ENCODE measurements at regions not wholly inside any gene's neighbourhood (a gene's known extent, or its start where the extent isn't known, plus 50 kb on each side); places are given as distances from the start of the nearest gene placed in this dataset.

DNA sequence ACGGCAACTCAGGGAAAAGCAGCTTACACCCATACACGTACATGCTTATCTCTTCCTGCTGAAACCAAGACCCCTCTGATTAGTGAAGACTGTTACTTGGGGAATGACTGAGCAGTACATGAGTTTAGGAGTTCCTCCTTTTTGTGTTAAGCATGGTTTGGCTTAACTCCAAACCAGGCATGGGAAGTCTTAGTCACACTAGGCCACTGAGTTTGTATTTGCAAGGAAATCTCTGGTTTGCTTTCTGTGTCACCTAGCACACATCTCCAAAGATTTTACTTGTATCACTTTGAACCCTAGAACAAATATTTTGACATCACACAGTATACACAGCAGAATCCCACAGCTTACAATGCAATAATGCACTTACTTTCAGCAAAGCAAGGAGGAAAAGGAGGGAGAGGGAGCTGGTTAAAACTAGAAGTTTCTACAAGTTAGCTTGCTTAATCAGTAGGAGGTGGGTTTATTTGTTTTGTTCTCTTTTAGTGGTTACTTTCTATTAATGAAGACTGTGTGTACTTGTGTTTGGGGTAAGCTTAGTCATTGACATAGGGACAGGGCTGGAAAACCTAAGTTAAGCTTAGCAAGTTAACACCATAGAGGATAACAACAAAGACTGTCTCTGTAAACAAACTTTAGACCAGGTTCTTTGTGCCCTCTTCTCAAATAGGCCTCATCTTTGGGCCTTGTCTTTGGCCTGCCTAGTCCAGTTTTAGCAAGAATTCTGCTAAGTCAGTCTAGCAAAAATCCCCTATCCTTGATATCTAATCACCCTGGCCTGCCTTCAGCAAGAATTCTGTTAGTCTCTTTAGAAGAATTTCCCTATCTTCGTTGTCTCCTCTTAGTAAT is 219.4 kb downstream of the MREG start:
- TF ChIP-seq, protein P1, sequence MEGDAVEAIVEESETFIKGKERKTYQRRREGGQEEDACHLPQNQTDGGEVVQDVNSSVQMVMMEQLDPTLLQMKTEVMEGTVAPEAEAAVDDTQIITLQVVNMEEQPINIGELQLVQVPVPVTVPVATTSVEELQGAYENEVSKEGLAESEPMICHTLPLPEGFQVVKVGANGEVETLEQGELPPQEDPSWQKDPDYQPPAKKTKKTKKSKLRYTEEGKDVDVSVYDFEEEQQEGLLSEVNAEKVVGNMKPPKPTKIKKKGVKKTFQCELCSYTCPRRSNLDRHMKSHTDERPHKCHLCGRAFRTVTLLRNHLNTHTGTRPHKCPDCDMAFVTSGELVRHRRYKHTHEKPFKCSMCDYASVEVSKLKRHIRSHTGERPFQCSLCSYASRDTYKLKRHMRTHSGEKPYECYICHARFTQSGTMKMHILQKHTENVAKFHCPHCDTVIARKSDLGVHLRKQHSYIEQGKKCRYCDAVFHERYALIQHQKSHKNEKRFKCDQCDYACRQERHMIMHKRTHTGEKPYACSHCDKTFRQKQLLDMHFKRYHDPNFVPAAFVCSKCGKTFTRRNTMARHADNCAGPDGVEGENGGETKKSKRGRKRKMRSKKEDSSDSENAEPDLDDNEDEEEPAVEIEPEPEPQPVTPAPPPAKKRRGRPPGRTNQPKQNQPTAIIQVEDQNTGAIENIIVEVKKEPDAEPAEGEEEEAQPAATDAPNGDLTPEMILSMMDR (IDR thresholded peaks at IDR 0.05; ENCODE audit: insufficient read depth, low read length) = no peak
- TF ChIP-seq POLR2AphosphoS5 (IDR thresholded peaks at IDR 0.05; ENCODE audit: low read depth) (peak; percentile 80), GABPA (IDR thresholded peaks at IDR 0.05; ENCODE audit: low read depth) (no peak), SPI1 (IDR thresholded peaks at IDR 0.05; ENCODE audit: borderline replicate concordance, low read depth) (peak; percentile 94)
- TF ChIP-seq, protein P2, sequence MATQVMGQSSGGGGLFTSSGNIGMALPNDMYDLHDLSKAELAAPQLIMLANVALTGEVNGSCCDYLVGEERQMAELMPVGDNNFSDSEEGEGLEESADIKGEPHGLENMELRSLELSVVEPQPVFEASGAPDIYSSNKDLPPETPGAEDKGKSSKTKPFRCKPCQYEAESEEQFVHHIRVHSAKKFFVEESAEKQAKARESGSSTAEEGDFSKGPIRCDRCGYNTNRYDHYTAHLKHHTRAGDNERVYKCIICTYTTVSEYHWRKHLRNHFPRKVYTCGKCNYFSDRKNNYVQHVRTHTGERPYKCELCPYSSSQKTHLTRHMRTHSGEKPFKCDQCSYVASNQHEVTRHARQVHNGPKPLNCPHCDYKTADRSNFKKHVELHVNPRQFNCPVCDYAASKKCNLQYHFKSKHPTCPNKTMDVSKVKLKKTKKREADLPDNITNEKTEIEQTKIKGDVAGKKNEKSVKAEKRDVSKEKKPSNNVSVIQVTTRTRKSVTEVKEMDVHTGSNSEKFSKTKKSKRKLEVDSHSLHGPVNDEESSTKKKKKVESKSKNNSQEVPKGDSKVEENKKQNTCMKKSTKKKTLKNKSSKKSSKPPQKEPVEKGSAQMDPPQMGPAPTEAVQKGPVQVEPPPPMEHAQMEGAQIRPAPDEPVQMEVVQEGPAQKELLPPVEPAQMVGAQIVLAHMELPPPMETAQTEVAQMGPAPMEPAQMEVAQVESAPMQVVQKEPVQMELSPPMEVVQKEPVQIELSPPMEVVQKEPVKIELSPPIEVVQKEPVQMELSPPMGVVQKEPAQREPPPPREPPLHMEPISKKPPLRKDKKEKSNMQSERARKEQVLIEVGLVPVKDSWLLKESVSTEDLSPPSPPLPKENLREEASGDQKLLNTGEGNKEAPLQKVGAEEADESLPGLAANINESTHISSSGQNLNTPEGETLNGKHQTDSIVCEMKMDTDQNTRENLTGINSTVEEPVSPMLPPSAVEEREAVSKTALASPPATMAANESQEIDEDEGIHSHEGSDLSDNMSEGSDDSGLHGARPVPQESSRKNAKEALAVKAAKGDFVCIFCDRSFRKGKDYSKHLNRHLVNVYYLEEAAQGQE (IDR thresholded peaks at IDR 0.05; ENCODE audit: insufficient replicate concordance, low read depth) = no peak

Measured in HL-60 (cell line).